ENCODE measurements at regions not wholly inside any gene's neighbourhood (a gene's known extent, or its start where the extent isn't known, plus 50 kb on each side); places are given as distances from the start of the nearest gene placed in this dataset.

DNA sequence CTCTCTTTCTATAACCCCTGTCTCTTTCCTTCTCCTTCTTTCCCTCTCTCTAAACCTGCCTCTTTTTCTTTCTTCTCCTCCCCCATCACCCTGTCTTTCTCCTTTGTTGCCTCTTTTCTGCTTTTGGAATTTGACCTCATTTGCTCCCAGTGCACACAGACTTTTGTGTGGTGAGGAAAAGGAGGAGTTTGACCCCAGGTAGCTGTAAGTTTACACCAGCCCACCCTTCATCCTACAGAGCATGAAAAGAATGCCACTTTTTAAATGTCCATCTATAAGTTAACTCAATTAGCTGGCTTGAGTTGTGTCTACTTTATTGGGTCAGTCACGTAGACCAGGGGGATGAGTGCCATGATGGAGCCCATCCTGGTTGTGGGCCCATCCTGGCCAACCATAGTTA lies 146.8 kb upstream of the SLC38A2 start:
- TF ChIP-seq, protein P1, sequence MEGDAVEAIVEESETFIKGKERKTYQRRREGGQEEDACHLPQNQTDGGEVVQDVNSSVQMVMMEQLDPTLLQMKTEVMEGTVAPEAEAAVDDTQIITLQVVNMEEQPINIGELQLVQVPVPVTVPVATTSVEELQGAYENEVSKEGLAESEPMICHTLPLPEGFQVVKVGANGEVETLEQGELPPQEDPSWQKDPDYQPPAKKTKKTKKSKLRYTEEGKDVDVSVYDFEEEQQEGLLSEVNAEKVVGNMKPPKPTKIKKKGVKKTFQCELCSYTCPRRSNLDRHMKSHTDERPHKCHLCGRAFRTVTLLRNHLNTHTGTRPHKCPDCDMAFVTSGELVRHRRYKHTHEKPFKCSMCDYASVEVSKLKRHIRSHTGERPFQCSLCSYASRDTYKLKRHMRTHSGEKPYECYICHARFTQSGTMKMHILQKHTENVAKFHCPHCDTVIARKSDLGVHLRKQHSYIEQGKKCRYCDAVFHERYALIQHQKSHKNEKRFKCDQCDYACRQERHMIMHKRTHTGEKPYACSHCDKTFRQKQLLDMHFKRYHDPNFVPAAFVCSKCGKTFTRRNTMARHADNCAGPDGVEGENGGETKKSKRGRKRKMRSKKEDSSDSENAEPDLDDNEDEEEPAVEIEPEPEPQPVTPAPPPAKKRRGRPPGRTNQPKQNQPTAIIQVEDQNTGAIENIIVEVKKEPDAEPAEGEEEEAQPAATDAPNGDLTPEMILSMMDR (IDR thresholded peaks at IDR 0.05), result no peak
- no peak for DNase-seq (ENCODE audit: low spot score)
- no peak overlapping the region for H3K4me3 ChIP-seq
- no peak for ATAC-seq (ENCODE audit: insufficient number of reproducible peaks, low FRiP score, low read depth)
- H3K27ac ChIP-seq, result peak overlapping the region in 1 of 2 donors; percentile 12
- no peaks in the 10 kb centered on the region for H3K36me3 ChIP-seq
- H3K4me1 ChIP-seq (ENCODE audit: control insufficient read depth in 1 of 2, low read depth in 2 of 2), result peaks cover 0 to 62% of the 10 kb centered on the region in 2 donors
- H3K27me3 ChIP-seq (replicated peaks; ENCODE audit: insufficient read depth), result no peaks in the 10 kb centered on the region
- no peaks in the 10 kb centered on the region for H3K9me3 ChIP-seq

DNA sequence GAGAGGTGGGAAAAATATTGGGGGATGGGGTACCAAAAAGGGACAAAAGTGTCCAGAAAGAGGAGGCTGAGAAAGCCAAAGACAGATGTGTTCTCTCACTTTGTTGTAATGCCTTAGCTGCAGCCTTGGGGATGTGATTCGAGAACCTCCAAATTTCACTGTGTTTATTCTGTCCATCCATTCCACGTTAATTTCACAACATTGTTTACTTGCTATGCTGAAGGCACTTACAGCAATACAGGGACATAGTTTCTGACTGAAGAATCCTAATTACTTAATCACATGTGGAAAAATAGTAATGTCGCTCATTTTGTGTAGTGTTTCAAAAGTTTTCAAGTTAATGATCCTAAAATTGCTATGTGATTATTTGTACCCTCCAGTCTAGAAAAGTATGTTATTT lies 146.2 kb upstream of the SLC38A2 start:
- TF ChIP-seq, protein P1 (IDR thresholded peaks at IDR 0.05), result no peak
- ATAC-seq (ENCODE audit: insufficient number of reproducible peaks, low FRiP score, low read depth) (no peak), DNase-seq (ENCODE audit: low spot score) (no peak)
- peak overlapping the region; percentile 9 to 19 for H3K27ac ChIP-seq
- H3K36me3 ChIP-seq, result no peaks in the 10 kb centered on the region
- no peaks in the 10 kb centered on the region for H3K27me3 ChIP-seq (replicated peaks; ENCODE audit: insufficient read depth)
- H3K4me1 ChIP-seq (ENCODE audit: control insufficient read depth in 1 of 2, low read depth in 2 of 2), result peaks cover 0 to 62% of the 10 kb centered on the region in 2 donors
- H3K4me3 ChIP-seq, result no peak overlapping the region
- no peaks in the 10 kb centered on the region for H3K9me3 ChIP-seq

DNA sequence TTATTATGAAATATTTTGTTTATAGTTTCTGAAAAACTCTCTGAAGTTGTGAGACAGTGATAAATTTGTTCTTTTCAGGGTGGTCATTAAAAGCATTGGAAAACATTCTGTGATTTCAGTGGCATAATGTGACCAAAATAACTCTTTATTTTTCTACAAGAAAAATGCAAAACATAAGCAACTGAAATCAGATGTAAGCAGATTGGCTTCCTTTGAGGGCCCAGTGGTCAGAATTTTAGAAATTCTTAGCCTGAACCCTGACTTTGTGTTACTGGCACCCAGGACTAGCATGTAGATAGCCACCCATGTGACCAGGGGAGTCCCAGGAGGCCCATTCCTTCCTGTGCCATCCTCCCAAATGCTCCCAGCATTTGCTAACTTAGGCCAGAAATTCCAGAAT lies 145.6 kb upstream of the SLC38A2 start:
- H3K4me3 ChIP-seq, result no peak overlapping the region
- DNase-seq (ENCODE audit: low spot score) (no peak), ATAC-seq (ENCODE audit: insufficient number of reproducible peaks, low FRiP score, low read depth) (no peak)
- H3K27ac ChIP-seq, result peak overlapping the region; percentile 9 to 19
- no peaks in the 10 kb centered on the region for H3K27me3 ChIP-seq (replicated peaks; ENCODE audit: insufficient read depth)
- peaks cover 0 to 62% of the 10 kb centered on the region in 2 donors for H3K4me1 ChIP-seq (ENCODE audit: control insufficient read depth in 1 of 2, low read depth in 2 of 2)
- H3K9me3 ChIP-seq, result no peaks in the 10 kb centered on the region
- TF ChIP-seq, protein P1 (IDR thresholded peaks at IDR 0.05), result no peak
- no peaks in the 10 kb centered on the region for H3K36me3 ChIP-seq

DNA sequence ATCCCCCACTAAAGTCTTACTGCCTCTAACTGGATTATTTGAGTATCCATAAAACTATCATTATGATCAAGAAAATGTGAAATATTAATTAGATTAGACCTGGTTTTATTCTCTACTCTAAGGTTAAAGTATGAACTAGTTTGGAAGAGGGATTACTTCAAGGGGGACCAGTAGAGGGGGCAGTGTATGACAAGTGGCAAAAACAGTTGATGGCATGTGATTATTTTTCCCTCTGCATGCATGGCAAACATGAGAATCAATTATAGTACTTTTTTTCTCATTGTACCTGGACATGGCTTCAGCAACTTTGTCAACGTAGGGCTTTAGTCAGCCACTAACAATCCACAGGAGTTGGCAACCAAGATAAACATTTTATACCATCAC lies 145.0 kb upstream of the SLC38A2 start:
- peaks cover 0 to 61% of the 10 kb centered on the region in 2 donors for H3K4me1 ChIP-seq (ENCODE audit: control insufficient read depth in 1 of 2, low read depth in 2 of 2)
- no peaks in the 10 kb centered on the region for H3K27me3 ChIP-seq (replicated peaks; ENCODE audit: insufficient read depth)

DNA sequence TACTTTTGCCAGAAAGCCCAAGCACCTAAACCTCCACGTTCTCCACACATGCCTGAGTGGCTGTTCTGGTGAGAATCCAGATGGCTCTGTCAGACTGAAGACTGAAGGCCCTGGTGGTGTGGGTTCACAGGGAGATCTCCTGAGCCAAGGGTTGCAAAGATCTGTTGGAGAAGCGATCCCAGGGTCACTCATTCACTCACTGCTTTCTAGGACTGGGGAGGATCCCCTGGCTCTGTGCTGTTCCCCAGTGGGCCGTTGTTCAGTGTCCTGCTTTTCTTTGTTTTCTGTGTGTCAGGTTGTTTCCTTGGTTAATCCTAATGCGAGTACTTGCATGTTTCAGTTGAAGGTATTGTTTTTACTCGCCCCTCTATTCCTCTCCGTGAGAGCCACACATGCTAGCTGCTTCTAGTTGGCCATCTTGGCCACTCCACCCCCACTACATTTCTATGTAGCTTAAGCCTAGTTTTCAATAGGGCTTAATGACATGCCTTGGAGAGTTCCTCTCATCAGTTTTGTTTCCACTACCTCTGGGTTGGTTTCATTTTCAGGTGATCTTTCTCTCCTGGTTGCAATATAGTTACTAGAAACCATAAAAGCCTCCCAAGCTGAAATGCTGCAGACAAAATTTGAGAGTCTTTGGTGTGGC lies 144.5 kb upstream of the SLC38A2 start:
- no peak overlapping the region for H3K27ac ChIP-seq
- ATAC-seq (ENCODE audit: insufficient number of reproducible peaks, low FRiP score, low read depth), result no peak
- no peak overlapping the region for H3K4me3 ChIP-seq
- no peaks in the 10 kb centered on the region for H3K36me3 ChIP-seq
- H3K9me3 ChIP-seq, result no peaks in the 10 kb centered on the region
- no peak for DNase-seq (ENCODE audit: low spot score)
- TF ChIP-seq, protein P1 (IDR thresholded peaks at IDR 0.05), result no peak
- H3K27me3 ChIP-seq (replicated peaks; ENCODE audit: insufficient read depth), result no peaks in the 10 kb centered on the region
- peaks cover 0 to 56% of the 10 kb centered on the region in 2 donors for H3K4me1 ChIP-seq (ENCODE audit: control insufficient read depth in 1 of 2, low read depth in 2 of 2)

More for the DNA sequence above, 145.0 kb upstream of the SLC38A2 start:
- TF ChIP-seq, protein P1 (IDR thresholded peaks at IDR 0.05), result no peak
- ATAC-seq (ENCODE audit: insufficient number of reproducible peaks, low FRiP score, low read depth) (no peak), DNase-seq (ENCODE audit: low spot score) (no peak)
- no peak overlapping the region for H3K27ac ChIP-seq
- H3K4me3 ChIP-seq, result no peak overlapping the region
- no peaks in the 10 kb centered on the region for H3K9me3 ChIP-seq
- H3K36me3 ChIP-seq, result no peaks in the 10 kb centered on the region
